Activated CD4-positive, alpha-beta T cell treated with anti-CD3 and anti-CD28 coated beads, Interleukin-2, amount 10 ng/mL, durations not matched to agents 7 days and 5 days (primary cell): ENCODE measurements at regions not wholly inside any gene's neighbourhood (a gene's known extent, or its start where the extent isn't known, plus 50 kb on each side); places are given as distances from the start of the nearest gene placed in this dataset.
"Not testable (repeated sequence)": the region's sequence is repeated elsewhere in the genome, so short reads cannot be mapped to it uniquely, and the experiment has no call there.

Source experiments
- CTCF ChIA-PET: fragments of 350-600 bp; sonication (Branson Sonifier 250); formaldehyde crosslinking; loops from one replicate; lab custom pipeline; 2021; ENCODE audit warnings: antibody characterized with exemption; lab: Charles Lee
- POLR2A ChIA-PET: fragments of 350-600 bp; sonication (Branson Sonifier 250); formaldehyde crosslinking; loops from one replicate; lab custom pipeline; 2021; ENCODE audit warnings: antibody characterized with exemption; lab: Charles Lee
- DNase-seq: peaks from one replicate; pipeline ENCODE4 v3.0.0-alpha.2; 2020
- H3K27ac Mint-ChIP-seq: one replicate; pipeline ENCODE4 v1.8.0; 2021; ENCODE audit warnings: mild to moderate bottlenecking, moderate library complexity, mixed read lengths
- H3K27me3 Mint-ChIP-seq: one replicate; pipeline ENCODE4 v1.8.0; 2021; ENCODE audit warnings: mixed read lengths
- H3K36me3 Mint-ChIP-seq: one replicate; pipeline ENCODE4 v1.8.0; 2021; ENCODE audit warnings: low read depth, mixed read lengths
- H3K4me1 Mint-ChIP-seq: one replicate; pipeline ENCODE4 v1.8.0; 2021; ENCODE audit warnings: mixed read lengths
- H3K4me3 Mint-ChIP-seq: one replicate; pipeline ENCODE4 v1.8.0; 2021; ENCODE audit warnings: mild to moderate bottlenecking, moderate library complexity, mixed read lengths
- H3K9me3 Mint-ChIP-seq: one replicate; pipeline ENCODE4 v1.8.0; 2021; ENCODE audit warnings: mixed read lengths

GRCh38 chr9:85858056-85858750 is 82.7 kb upstream of the NAA35 start:
- Mint-ChIP-seq H3K27ac (no peak overlapping the region), H3K36me3 (peaks cover 2% of the 10 kb centered on the region), H3K4me1 (no peaks in the 10 kb centered on the region), H3K4me3 (no peak overlapping the region), H3K27me3 (no peaks in the 10 kb centered on the region), H3K9me3 (no peaks in the 10 kb centered on the region)
- POLR2A ChIA-PET = no interaction called here
- CTCF ChIA-PET = interaction anchor here (0.5 to 1.0 kb wide), 3 partner anchors 12 to 126 kb away, joined by 3 read pairs; no protein-coding TSS in a partner anchor
- no peak for DNase-seq

- CTCF ChIA-PET = no interaction called here
Observed at GRCh38 chr9:85859765-85860164, 81.2 kb upstream of the NAA35 start.

GRCh38 chr9:85861882-85862281 is 79.1 kb upstream of the NAA35 start:
- CTCF ChIA-PET = interaction anchor here (0.6 kb wide), 1 partner anchor 195 kb away, joined by 3 read pairs; no protein-coding TSS in a partner anchor
- H3K4me1 Mint-ChIP-seq, H3K27me3 Mint-ChIP-seq, H3K4me3 Mint-ChIP-seq, H3K36me3 Mint-ChIP-seq, POLR2A ChIA-PET, DNase-seq, H3K27ac Mint-ChIP-seq, H3K9me3 Mint-ChIP-seq: not testable (repeated sequence)

More at GRCh38 chr9:85859765-85860164, 81.2 kb upstream of the NAA35 start:
- no peaks in the 10 kb centered on the region for H3K4me1 Mint-ChIP-seq
- no peaks in the 10 kb centered on the region for H3K36me3 Mint-ChIP-seq
- no peaks in the 10 kb centered on the region for H3K9me3 Mint-ChIP-seq
- POLR2A ChIA-PET = no interaction called here
- no peak for DNase-seq
- no peak overlapping the region for H3K27ac Mint-ChIP-seq
- no peak overlapping the region for H3K4me3 Mint-ChIP-seq
- H3K27me3 Mint-ChIP-seq = no peaks in the 10 kb centered on the region

- POLR2A ChIA-PET = no interaction called here
Observed at GRCh38 chr9:85863875-85864274, 77.1 kb upstream of the NAA35 start.

GRCh38 chr9:85871008-85871407 is 69.9 kb upstream of the NAA35 start:
- H3K27ac Mint-ChIP-seq = no peak overlapping the region
- POLR2A ChIA-PET = no interaction called here
- no peaks in the 10 kb centered on the region for H3K36me3 Mint-ChIP-seq
- no peaks in the 10 kb centered on the region for H3K9me3 Mint-ChIP-seq
- H3K4me3 Mint-ChIP-seq = no peak overlapping the region
- H3K4me1 Mint-ChIP-seq = no peaks in the 10 kb centered on the region
- no peak for DNase-seq
- CTCF ChIA-PET = no interaction called here
- peaks cover 2% of the 10 kb centered on the region for H3K27me3 Mint-ChIP-seq

More at GRCh38 chr9:85863875-85864274, 77.1 kb upstream of the NAA35 start:
- DNase-seq = no peak
- CTCF ChIA-PET = no interaction called here
- H3K36me3 Mint-ChIP-seq = no peaks in the 10 kb centered on the region
- no peak overlapping the region for H3K4me3 Mint-ChIP-seq
- peaks cover 2% of the 10 kb centered on the region for H3K27me3 Mint-ChIP-seq
- no peak overlapping the region for H3K27ac Mint-ChIP-seq
- no peaks in the 10 kb centered on the region for H3K9me3 Mint-ChIP-seq
- no peaks in the 10 kb centered on the region for H3K4me1 Mint-ChIP-seq

- H3K27me3 Mint-ChIP-seq, CTCF ChIA-PET, H3K4me3 Mint-ChIP-seq, H3K36me3 Mint-ChIP-seq, DNase-seq, H3K4me1 Mint-ChIP-seq, H3K9me3 Mint-ChIP-seq, POLR2A ChIA-PET, H3K27ac Mint-ChIP-seq: not testable (repeated sequence)
Observed at GRCh38 chr9:85871683-85872082, 69.3 kb upstream of the NAA35 start.

GRCh38 chr9:85872463-85872862 is 68.5 kb upstream of the NAA35 start:
- Mint-ChIP-seq H3K9me3 (no peaks in the 10 kb centered on the region), H3K4me3 (no peak overlapping the region), H3K36me3 (no peaks in the 10 kb centered on the region), H3K4me1 (no peaks in the 10 kb centered on the region), H3K27me3 (peaks cover 2% of the 10 kb centered on the region), H3K27ac (no peak overlapping the region)
- ChIA-PET CTCF (no interaction called here), POLR2A (no interaction called here)
- DNase-seq = no peak

GRCh38 chr9:85876628-85877027 is 64.3 kb upstream of the NAA35 start:
- POLR2A ChIA-PET = no interaction called here
- no peak for DNase-seq
- Mint-ChIP-seq H3K9me3 (no peaks in the 10 kb centered on the region), H3K27ac (no peak overlapping the region), H3K27me3 (no peaks in the 10 kb centered on the region), H3K4me1 (no peaks in the 10 kb centered on the region), H3K4me3 (no peak overlapping the region), H3K36me3 (no peaks in the 10 kb centered on the region)
- CTCF ChIA-PET = no interaction called here

- DNase-seq, H3K36me3 Mint-ChIP-seq, H3K9me3 Mint-ChIP-seq, H3K4me3 Mint-ChIP-seq, H3K27me3 Mint-ChIP-seq, CTCF ChIA-PET, H3K27ac Mint-ChIP-seq, H3K4me1 Mint-ChIP-seq, POLR2A ChIA-PET: not testable (repeated sequence)
Observed at GRCh38 chr9:85878872-85879597, 61.9 kb upstream of the NAA35 start.

- H3K27ac Mint-ChIP-seq, POLR2A ChIA-PET, DNase-seq, H3K9me3 Mint-ChIP-seq, H3K4me1 Mint-ChIP-seq, H3K27me3 Mint-ChIP-seq, H3K4me3 Mint-ChIP-seq, H3K36me3 Mint-ChIP-seq, CTCF ChIA-PET: not testable (repeated sequence)
Observed at GRCh38 chr9:85880507-85880906, 60.4 kb upstream of the NAA35 start.

GRCh38 chr9:85884256-85884655 is 56.7 kb upstream of the NAA35 start:
- Mint-ChIP-seq H3K4me3 (no peak overlapping the region), H3K9me3 (peaks cover 7% of the 10 kb centered on the region), H3K4me1 (no peaks in the 10 kb centered on the region), H3K27me3 (no peaks in the 10 kb centered on the region), H3K36me3 (no peaks in the 10 kb centered on the region), H3K27ac (no peak overlapping the region)
- ChIA-PET CTCF (no interaction called here), POLR2A (no interaction called here)
- DNase-seq = no peak

- Mint-ChIP-seq H3K36me3 (no peaks in the 10 kb centered on the region), H3K27ac (no peak overlapping the region), H3K27me3 (no peaks in the 10 kb centered on the region), H3K9me3 (peaks cover 3% of the 10 kb centered on the region), H3K4me1 (no peaks in the 10 kb centered on the region), H3K4me3 (no peak overlapping the region)
- DNase-seq = no peak
- CTCF ChIA-PET = interaction anchor here (0.6 to 1.5 kb wide), 2 partner anchors 33 to 217 kb away, joined by 3 read pairs; no protein-coding TSS in a partner anchor
- POLR2A ChIA-PET = no interaction called here
Observed at GRCh38 chr9:85890962-85891361, 50.0 kb upstream of the NAA35 start.
